HAP-1 (cell line): ENCODE measurements at regions not wholly inside any gene's neighbourhood (a gene's known extent, or its start where the extent isn't known, plus 50 kb on each side); places are given as distances from the start of the nearest gene placed in this dataset.
"Not testable (repeated sequence)": the region's sequence is repeated elsewhere in the genome, so short reads cannot be mapped to it uniquely, and the experiment has no call there.

Experiments
- DNase-seq, 2 experiments: peaks; one replicate each; pipeline ENCODE4 v3.0.0-alpha.2; 2016 to 2020; ENCODE audit warnings: low spot score in 2 of 2
- H3K27me3 ChIP-seq: fragments of 250-450 bp; sonication (Bioruptor Pico); 2 replicates; pipeline ENCODE4 v1.5.1; 2020; ENCODE audit warnings: low read depth, mild to moderate bottlenecking, moderate library complexity
- H3K36me3 ChIP-seq: fragments of 250-450 bp; sonication (Bioruptor Pico); replicated peaks from 2 replicates; pipeline ENCODE4 v1.5.1; 2020; ENCODE audit warnings: mild to moderate bottlenecking
- H3K4me1 ChIP-seq: fragments of 250-450 bp; sonication (Bioruptor Pico); 2 replicates; pipeline ENCODE4 v1.5.1; 2020; ENCODE audit warnings: mild to moderate bottlenecking
- H3K4me3 ChIP-seq: fragments of 250-450 bp; sonication (Bioruptor Pico); 2 replicates; pipeline ENCODE4 v1.5.1; 2020; ENCODE audit warnings: mild to moderate bottlenecking, moderate library complexity
- H3K9me3 ChIP-seq: fragments of 250-450 bp; sonication (Bioruptor Pico); 2 replicates; pipeline ENCODE4 v1.5.1; 2020; ENCODE audit warnings: mild to moderate bottlenecking, moderate library complexity
- in situ Hi-C: fragments of 300-500 bp; cut with MboI; formaldehyde crosslinking; loops from 3 replicates; pipeline ENCODE4 v1.14.3; 2020; ENCODE audit warnings: low sequenced_read_pairs, inconsistent platforms, mixed read lengths

DNA sequence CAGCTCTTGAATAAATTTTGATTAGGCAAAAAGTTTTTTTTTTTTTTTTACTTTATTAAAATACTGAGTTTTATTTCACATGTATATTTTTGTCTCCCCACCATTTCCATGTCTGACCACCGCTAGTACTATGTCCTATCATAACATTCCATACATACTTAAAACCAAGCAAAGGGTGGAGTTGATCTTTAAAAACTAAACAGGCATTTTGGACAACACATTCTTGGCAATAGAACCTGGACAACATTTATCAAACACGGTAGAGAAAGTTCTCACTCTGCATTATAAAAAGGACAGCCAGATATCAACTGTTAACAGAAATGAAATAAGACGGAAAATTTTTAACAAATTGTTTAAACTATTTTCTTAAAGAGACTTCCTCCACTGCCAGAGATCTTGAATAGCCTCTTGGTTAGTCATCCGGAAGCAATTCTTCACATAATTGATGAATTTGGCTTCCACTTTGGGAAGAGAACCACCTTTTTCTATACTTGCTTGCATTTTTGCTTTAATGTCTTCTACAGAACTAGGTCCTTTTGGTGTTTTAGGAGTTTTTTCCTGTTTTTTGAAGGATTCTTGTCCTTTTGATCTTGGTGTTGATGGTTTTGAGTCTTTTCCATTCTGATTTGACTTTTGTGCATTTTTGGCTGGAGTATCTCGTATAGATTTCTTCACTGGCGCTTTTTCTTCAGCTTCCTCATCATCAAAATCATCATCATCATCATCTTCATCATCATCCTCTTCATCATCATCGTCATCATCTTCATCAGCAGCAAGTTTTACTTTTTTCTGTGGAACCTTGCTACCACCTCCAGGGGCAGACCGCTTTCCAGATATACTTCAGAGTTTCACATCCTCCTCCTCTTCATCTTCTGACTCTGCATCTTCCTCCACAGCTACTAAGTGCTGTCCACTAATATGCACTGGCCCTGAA is 58.7 kb downstream of the POU5F2 start:
- H3K4me1 ChIP-seq, H3K4me3 ChIP-seq, H3K27me3 ChIP-seq, H3K36me3 ChIP-seq, DNase-seq, in situ Hi-C loops, H3K9me3 ChIP-seq: not testable (repeated sequence)

- in situ Hi-C loops, result no loop called here
- Histone ChIP-seq H3K9me3 (no peaks in the 10 kb centered on the region; the same call in 1 of the 2 replicates), H3K4me3 (no peak overlapping the region), H3K36me3 (no peaks in the 10 kb centered on the region), H3K4me1 (peaks cover 5% of the 10 kb centered on the region; the same call in 1 of the 2 replicates), H3K27me3 (no peaks in the 10 kb centered on the region)
- DNase-seq, result no peak
These were observed 60.0 kb downstream of the POU5F2 start for GRCh38 chr5:93681432-93681831.

GRCh38 chr5:93677359-93677891 is 64.0 kb downstream of the POU5F2 start:
- in situ Hi-C loops, result no loop called here
- no peaks in the 10 kb centered on the region for H3K27me3 ChIP-seq

DNA sequence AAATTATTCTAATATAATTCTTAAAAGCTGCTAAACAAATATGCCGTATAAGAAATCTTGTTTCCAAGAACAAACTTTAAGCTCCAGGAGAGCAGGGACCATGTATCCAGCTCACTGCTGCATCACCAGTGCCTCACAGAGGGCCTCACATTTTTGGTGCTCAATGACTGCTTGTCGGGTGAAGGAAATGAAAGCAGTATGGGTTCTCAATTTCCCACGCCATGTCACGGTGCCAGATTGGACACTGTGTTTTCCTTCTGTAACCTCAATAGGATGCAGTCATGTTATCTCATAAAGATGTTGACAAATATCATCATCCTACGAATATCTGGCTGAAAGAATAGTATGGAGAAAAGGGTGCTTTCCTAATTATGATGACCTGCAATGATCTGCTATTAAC is 64.7 kb downstream of the POU5F2 start:
- DNase-seq, result no peak
- Histone ChIP-seq H3K9me3 (no peaks in the 10 kb centered on the region), H3K4me3 (no peak overlapping the region), H3K4me1 (peaks cover 5% of the 10 kb centered on the region; the same call in 1 of the 2 replicates), H3K36me3 (no peaks in the 10 kb centered on the region), H3K27me3 (no peaks in the 10 kb centered on the region)
- in situ Hi-C loops, result no loop called here

More at GRCh38 chr5:93677359-93677891, 64.0 kb downstream of the POU5F2 start:
- Histone ChIP-seq H3K4me3 (no peak overlapping the region), H3K9me3 (no peaks in the 10 kb centered on the region), H3K4me1 (peaks cover 5% of the 10 kb centered on the region; the same call in 1 of the 2 replicates), H3K36me3 (no peaks in the 10 kb centered on the region)
- DNase-seq, result peak; percentile 68 to 70

DNA sequence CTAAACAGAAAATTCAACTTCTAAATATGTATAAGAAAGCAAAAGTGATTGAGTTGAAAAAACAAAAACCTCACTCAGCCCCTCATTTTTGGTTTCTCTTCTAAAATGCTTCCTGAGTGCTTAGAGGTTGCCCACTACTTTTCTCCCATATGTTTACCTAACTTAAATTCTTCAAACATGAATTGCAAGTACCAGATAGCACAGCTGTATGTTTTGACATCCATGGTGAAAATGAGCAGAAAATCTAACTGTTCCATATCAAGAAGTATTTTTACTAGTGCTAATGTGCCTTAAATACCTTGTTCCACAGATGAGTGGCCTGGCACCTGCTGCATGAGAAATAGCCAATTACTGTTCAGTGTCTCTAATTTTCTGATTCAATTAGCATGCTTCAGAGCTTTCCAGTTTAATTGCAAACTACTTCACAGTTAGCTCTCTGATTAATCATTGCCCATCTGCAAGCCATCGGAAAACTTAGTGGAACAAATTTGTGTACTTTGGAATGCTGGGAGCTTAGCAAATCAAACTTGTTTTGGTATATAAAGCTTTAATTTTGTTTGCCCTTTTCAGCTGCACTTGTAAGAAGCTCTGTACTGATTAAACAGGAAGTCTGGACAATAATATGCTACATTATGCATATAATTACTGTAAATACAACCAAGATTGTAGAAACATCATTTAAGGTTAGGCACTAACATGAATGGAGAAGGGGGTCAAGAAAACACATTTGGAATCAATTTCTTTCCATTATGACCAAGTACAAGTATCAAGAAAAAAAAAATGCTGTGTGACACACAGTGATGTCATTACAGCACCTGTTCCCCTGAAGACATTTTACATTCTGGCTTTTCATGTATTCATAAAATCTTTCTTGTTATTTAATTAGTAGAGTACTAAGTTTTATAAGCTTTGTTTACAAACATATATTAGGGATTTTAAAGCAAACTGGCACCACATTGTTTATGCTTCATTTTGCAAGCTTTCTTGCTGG is 65.6 kb downstream of the POU5F2 start:
- H3K27me3 ChIP-seq, result no peaks in the 10 kb centered on the region
- peaks cover 5% of the 10 kb centered on the region; the same call in 1 of the 2 replicates for H3K4me1 ChIP-seq
- H3K9me3 ChIP-seq, result no peaks in the 10 kb centered on the region
- no peak overlapping the region for H3K4me3 ChIP-seq
- in situ Hi-C loops, result no loop called here
- H3K36me3 ChIP-seq, result no peaks in the 10 kb centered on the region
- no peak for DNase-seq

DNA sequence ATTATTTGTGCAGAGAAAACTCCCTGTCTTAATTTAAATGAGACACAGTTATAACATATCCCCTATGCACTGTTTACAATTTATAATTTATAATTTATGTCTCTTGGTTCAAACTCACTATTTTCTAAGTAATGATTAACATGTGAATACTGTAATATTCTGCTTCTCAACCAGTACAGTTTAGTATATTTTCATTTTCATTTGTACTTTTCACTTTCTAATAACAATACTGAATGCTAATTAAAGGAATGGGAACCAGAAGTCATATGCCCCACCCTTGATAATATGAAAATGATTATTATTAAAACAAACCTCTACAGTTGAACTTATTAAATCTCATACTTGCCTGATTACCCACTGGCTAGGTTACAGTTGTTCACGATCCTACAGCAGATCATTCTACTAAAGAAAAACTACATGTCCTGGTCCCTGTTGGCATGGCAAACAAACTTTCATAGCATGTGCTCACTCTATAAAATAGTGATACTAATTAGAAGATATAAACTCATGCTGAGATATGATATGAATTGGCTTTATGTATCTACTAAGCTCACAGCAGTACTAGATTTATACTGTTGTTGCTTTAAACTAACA is 66.4 kb downstream of the POU5F2 start:
- peaks cover 5% of the 10 kb centered on the region; the same call in 1 of the 2 replicates for H3K4me1 ChIP-seq
- in situ Hi-C loops, result no loop called here
- DNase-seq, result no peak

DNA sequence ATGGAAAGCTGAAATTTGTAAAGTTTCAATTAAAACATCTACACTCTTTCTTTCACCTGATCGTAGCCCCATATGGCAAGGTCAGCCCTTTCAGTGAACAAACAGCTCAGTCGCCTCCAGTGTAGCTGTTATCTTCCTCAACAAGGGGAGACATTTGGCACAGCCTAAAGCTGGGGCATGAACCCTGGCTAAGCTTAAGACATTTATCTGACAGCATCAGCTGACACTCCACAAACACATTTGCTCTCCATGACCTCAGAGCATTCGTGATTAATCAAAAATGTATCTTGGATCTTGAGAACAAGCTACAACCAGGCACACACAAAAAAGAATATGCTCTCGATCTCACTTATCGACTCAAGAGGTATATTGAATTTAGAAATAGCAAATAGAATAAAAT is 67.3 kb downstream of the POU5F2 start:
- no peaks in the 10 kb centered on the region for H3K27me3 ChIP-seq
- peaks cover 5% of the 10 kb centered on the region; the same call in 1 of the 2 replicates for H3K4me1 ChIP-seq
- no peaks in the 10 kb centered on the region for H3K9me3 ChIP-seq
- H3K36me3 ChIP-seq, result no peaks in the 10 kb centered on the region
- no peak for DNase-seq
- H3K4me3 ChIP-seq, result no peak overlapping the region
- in situ Hi-C loops, result no loop called here

More for the DNA sequence above, 66.4 kb downstream of the POU5F2 start:
- Histone ChIP-seq H3K27me3 (no peaks in the 10 kb centered on the region), H3K9me3 (no peaks in the 10 kb centered on the region), H3K36me3 (no peaks in the 10 kb centered on the region), H3K4me3 (no peak overlapping the region)

DNA sequence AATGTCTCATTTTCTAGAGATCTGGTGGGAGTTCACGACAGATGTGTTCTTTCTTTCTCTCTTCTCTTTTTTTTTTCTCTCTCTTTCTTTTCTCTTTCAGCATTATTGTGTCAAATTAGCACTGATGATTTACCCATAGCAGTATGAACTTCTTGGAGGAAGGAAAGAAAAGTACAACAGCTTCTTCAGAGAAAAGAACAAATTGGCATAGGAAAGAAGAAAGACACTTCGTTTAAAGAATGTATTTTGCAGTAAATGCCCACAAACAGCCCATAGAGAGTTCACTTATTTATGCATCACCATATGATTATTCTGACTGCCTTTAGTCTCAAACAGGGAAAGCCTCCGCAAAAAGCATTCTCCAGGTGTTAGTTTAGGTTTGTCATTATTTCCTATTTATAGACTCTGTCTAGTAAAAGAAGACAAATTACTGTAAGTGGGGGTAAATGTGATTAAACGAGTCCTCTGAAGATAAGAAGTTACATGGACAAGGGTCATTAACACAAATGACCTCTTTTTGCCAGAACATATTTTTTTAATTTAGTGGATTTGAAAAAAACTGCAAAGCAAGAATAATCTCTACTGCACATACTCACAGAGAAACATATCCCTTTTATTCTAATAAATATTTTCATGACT is 68.0 kb downstream of the POU5F2 start:
- peaks cover 5% of the 10 kb centered on the region; the same call in 1 of the 2 replicates for H3K4me1 ChIP-seq
- no peak overlapping the region for H3K4me3 ChIP-seq
- in situ Hi-C loops, result no loop called here
- no peaks in the 10 kb centered on the region for H3K36me3 ChIP-seq
- no peaks in the 10 kb centered on the region for H3K27me3 ChIP-seq
- no peaks in the 10 kb centered on the region for H3K9me3 ChIP-seq
- DNase-seq, result no peak

DNA sequence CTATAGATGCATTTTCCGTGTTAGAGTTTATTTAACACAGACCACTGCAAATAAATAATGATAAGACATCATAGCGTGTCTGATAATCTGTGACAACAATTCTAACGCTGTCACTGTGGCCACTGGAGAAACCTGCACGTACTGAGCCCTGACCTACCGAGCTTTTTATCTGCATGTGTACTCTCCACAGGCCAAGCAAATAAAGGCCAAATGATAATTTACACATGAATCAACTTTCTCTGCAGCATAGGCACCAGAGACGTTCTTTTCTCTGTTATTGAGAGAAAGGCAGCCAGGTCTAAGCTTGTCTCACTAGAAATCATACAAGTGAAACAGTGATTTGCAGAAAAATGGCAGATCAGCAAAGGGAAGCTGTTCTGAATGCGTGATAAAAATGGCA is 75.8 kb downstream of the POU5F2 start:
- peak; percentile 19 to 68 for DNase-seq

DNA sequence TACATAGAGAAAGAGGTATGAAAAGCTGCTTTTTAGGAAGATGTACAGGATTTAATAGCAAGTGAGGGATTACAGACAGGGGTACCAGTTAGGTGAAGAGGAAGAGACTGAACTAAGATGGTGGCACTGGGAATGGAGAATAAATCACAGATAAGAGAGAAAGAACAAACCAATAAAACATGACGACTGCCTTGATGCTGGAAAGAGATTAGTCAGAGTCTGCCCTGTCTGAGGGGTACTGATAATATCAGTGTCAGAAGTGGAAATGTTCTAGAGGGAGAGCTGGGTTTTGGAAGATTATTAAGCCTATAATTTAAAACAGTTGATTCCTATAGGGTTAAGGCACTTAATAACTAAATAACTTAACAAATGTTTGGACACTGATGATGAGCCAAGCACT is 77.7 kb downstream of the NR2F1 start:
- Histone ChIP-seq H3K4me3 (no peak overlapping the region), H3K4me1 (0 out of 2 replicates have a peak, but pooled peaks cover under 1% of the 10 kb centered on the region), H3K27me3 (no peaks in the 10 kb centered on the region), H3K9me3 (no peaks in the 10 kb centered on the region), H3K36me3 (no peaks in the 10 kb centered on the region)
- in situ Hi-C loops, result no loop called here
- DNase-seq, result no peak

More for the DNA sequence above, 75.8 kb downstream of the POU5F2 start:
- H3K4me1 ChIP-seq, result peaks cover 6% of the 10 kb centered on the region
- no peaks in the 10 kb centered on the region for H3K27me3 ChIP-seq
- no peak overlapping the region for H3K4me3 ChIP-seq
- in situ Hi-C loops, result no loop called here
- no peaks in the 10 kb centered on the region for H3K9me3 ChIP-seq
- no peaks in the 10 kb centered on the region for H3K36me3 ChIP-seq

GRCh38 chr5:93658044-93658443 is 75.0 kb downstream of the NR2F1 start:
- Histone ChIP-seq H3K4me1 (no peaks in the 10 kb centered on the region), H3K4me3 (no peak overlapping the region), H3K36me3 (no peaks in the 10 kb centered on the region), H3K27me3 (no peaks in the 10 kb centered on the region), H3K9me3 (no peaks in the 10 kb centered on the region)
- in situ Hi-C loops, result no loop called here
- no peak for DNase-seq

GRCh38 chr5:93654676-93655075 is 71.7 kb downstream of the NR2F1 start:
- Histone ChIP-seq H3K36me3 (no peaks in the 10 kb centered on the region), H3K27me3 (no peaks in the 10 kb centered on the region), H3K4me1 (no peaks in the 10 kb centered on the region), H3K4me3 (no peak overlapping the region), H3K9me3 (no peaks in the 10 kb centered on the region)
- no peak for DNase-seq
- in situ Hi-C loops, result no loop called here

DNA sequence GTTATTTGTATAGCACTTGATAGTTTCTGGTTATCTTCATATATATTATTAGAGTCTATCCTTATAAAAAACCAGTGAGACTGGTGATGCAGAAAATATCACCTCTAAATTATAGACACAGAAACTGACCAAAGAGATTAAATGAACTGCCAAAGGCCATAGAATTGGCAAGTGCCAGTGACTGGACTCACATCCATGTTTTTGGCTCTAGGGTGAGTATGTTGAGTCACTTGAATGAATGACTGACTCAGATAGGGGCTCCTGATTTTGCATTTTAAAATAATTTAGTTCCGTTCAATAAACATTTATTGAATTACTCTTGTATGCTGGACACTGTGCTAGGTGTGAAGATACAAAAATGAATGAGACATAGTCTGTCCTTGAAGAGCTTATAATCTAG is 70.7 kb downstream of the NR2F1 start:
- no peaks in the 10 kb centered on the region for H3K4me1 ChIP-seq
- no peaks in the 10 kb centered on the region for H3K9me3 ChIP-seq
- H3K27me3 ChIP-seq, result no peaks in the 10 kb centered on the region
- no peak overlapping the region for H3K4me3 ChIP-seq
- no peaks in the 10 kb centered on the region for H3K36me3 ChIP-seq
- in situ Hi-C loops, result no loop called here
- no peak for DNase-seq
